ENCODE measurements at regions not wholly inside any gene's neighbourhood (a gene's known extent, or its start where the extent isn't known, plus 50 kb on each side); places are given as distances from the start of the nearest gene placed in this dataset.

DNA sequence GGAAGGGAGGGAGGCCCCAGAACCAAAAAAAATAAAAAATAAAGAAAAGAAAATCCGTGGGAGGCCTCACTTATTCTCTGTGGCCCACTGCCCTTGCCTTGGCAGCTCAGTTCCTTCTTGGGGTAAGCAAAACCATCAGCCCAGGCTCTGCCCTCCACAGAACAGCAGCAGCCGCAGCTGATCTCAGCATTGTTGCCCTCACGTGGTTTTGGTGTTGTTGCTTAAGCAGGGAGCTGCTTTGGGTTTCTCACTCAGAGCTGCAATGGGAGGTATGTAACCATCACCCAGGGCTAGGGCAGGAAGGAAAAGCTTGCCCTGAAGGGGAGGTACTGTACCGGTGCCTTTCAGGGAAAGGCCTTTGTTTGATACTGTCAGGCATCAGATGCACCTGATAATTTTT, 374.7 kb upstream of the WWC1 start:
- Histone ChIP-seq H3K9me3 (replicated peaks; ENCODE audit: control insufficient read depth, insufficient read depth, low read length) (peaks cover 5% of the 10 kb centered on the region), H3K36me3 (ENCODE audit: control insufficient read depth in 2 of 2, extremely low read depth in 1 of 2, insufficient read depth in 2 of 2, low read length in 2 of 2) (no peaks in the 10 kb centered on the region), H4K20me1 (replicated peaks; ENCODE audit: control insufficient read depth, extremely low read depth, insufficient read depth, low read length) (no peaks in the 10 kb centered on the region), H3K4me3 (replicated peaks in 1 of 3; ENCODE audit: insufficient read depth in 1 of 3, low read depth in 1 of 3, low read length in 3 of 3) (no peak overlapping the region), H3K9ac (replicated peaks; ENCODE audit: extremely low read depth, insufficient read depth, low read length) (no peak overlapping the region), H3K9me1 (replicated peaks; ENCODE audit: control insufficient read depth, extremely low read depth, insufficient read depth, low read length) (no peaks in the 10 kb centered on the region), H3K4me2 (ENCODE audit: insufficient read depth, low read length) (no peak overlapping the region), H3K27me3 (ENCODE audit: control insufficient read depth in 2 of 2, insufficient read depth in 2 of 2, low read length in 2 of 2) (no peaks in the 10 kb centered on the region), H3K27ac (ENCODE audit: insufficient read depth, low read depth, low read length) (no peak overlapping the region), H2AFZ (ENCODE audit: low read depth, low read length) (no peak overlapping the region), H3K79me2 (ENCODE audit: control insufficient read depth, insufficient read depth, low read length) (no peaks in the 10 kb centered on the region), H3K4me1 (ENCODE audit: control insufficient read depth, extremely low read depth, insufficient read depth, low read length) (no peaks in the 10 kb centered on the region)
- no peak for TF ChIP-seq GATA2 (IDR thresholded peaks at IDR 0.05; ENCODE audit: insufficient read depth, insufficient read length, low read depth, low read length)
- TF ChIP-seq, protein P1, sequence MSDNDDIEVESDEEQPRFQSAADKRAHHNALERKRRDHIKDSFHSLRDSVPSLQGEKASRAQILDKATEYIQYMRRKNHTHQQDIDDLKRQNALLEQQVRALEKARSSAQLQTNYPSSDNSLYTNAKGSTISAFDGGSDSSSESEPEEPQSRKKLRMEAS (IDR thresholded peaks at IDR 0.05; ENCODE audit: insufficient read depth, insufficient read length) = no peak
- no peak for TF ChIP-seq EZH2 (IDR thresholded peaks at IDR 0.05; ENCODE audit: borderline replicate concordance, low read depth, low read length, severe bottlenecking)
- TF ChIP-seq JUN (IDR thresholded peaks at IDR 0.05; ENCODE audit: borderline replicate concordance, insufficient read depth, insufficient read length, low read depth) = no peak
- TF ChIP-seq, protein P2, sequence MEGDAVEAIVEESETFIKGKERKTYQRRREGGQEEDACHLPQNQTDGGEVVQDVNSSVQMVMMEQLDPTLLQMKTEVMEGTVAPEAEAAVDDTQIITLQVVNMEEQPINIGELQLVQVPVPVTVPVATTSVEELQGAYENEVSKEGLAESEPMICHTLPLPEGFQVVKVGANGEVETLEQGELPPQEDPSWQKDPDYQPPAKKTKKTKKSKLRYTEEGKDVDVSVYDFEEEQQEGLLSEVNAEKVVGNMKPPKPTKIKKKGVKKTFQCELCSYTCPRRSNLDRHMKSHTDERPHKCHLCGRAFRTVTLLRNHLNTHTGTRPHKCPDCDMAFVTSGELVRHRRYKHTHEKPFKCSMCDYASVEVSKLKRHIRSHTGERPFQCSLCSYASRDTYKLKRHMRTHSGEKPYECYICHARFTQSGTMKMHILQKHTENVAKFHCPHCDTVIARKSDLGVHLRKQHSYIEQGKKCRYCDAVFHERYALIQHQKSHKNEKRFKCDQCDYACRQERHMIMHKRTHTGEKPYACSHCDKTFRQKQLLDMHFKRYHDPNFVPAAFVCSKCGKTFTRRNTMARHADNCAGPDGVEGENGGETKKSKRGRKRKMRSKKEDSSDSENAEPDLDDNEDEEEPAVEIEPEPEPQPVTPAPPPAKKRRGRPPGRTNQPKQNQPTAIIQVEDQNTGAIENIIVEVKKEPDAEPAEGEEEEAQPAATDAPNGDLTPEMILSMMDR (IDR thresholded peaks at IDR 0.05; ENCODE audit: extremely low read depth in 1 of 2, insufficient read depth in 1 of 2, low read depth in 1 of 2, low read length in 2 of 2) = no peak
- TF ChIP-seq POLR2AphosphoS5 (IDR thresholded peaks at IDR 0.05; ENCODE audit: insufficient read depth, low read depth, low read length) = no peak
- TF ChIP-seq MYC (IDR thresholded peaks at IDR 0.05; ENCODE audit: low read depth, low read length) = no peak
- TF ChIP-seq FOS (IDR thresholded peaks at IDR 0.05; ENCODE audit: borderline replicate concordance, insufficient read depth, low read length) = no peak
- TF ChIP-seq POLR2A (IDR thresholded peaks at IDR 0.05; ENCODE audit: low read depth, low read length) = no peak
- no TSS peak for BruUV-seq (replicated peaks)
- DNase-seq (ENCODE audit: low read depth, low spot score) = no peak
- POLR2A ChIA-PET = no interaction called here
- dilution Hi-C loops (cut with MboI; ENCODE audit: extremely low pct_ligation_motif_present, low sequenced_read_pairs) (no loop called here), intact Hi-C loops (cut with micrococcal nuclease) (no loop called here)
- CTCF ChIA-PET = no interaction called here
- no peak for FAIRE-seq

All from endothelial cell of umbilical vein (primary cell).